K562 (cell line): ENCODE measurements at regions not wholly inside any gene's neighbourhood (a gene's known extent, or its start where the extent isn't known, plus 50 kb on each side); places are given as distances from the start of the nearest gene placed in this dataset.

Experiments
- ATAC-seq: fragments of 200-7000 bp; cut with Tn5 transposase; 3 replicates; pipeline ENCODE4 v1.9.1; 2020; ENCODE audit warnings: moderate library complexity
- BruUV-seq: library from RNA; stranded (reverse); fragments of 400-500 nt; replicated peaks from 2 replicates; lab custom pipeline; 2021; lab: Mats Ljungman, UMichigan
- CTCF ChIA-PET: fragments of 300-600 bp; formaldehyde crosslinking; extraction: SDS; loops from one replicate; lab custom pipeline; 2021; ENCODE audit warnings: low intra/inter-chr PET ratio; lab: Yijun Ruan, JAX
- POLR2A ChIA-PET: fragments of 300-600, 350-650 bp; sonication (Branson Sonifier 250); formaldehyde crosslinking; extraction: SDS; loops from one replicate; lab custom pipeline; 2021; ENCODE audit warnings: antibody characterized with exemption, inconsistent platforms; lab: Yijun Ruan, JAX
- DNase-seq, 4 experiments: peaks; one replicate each; pipeline versions ENCODE4 v3.0.0 to v3.0.0-alpha.2; 2011 to 2018; ENCODE audit warnings: low spot score in 3 of 4, mixed read lengths in 3 of 4; ENCODE audit errors: extremely low read depth in 1 of 4
- FAIRE-seq: peaks from 2 replicates; lab custom pipeline; 2011; peaks lifted over from hg19 to GRCh38; lab: Jason Lieb, UNC
- H2AFZ ChIP-seq: 2 replicates; pipeline ENCODE4 v1.6.0; 2011; ENCODE audit warnings: low read depth, low read length, control low read depth, inconsistent platforms
- H3K27ac ChIP-seq: fragments of 200-600 bp; 3 replicates; pipeline ENCODE4 v1.8.0; 2011; ENCODE audit warnings: low read depth, mild to moderate bottlenecking, control low read depth, inconsistent platforms, low read length, moderate library complexity, mixed read lengths; ENCODE audit errors: extremely low read depth
- H3K27me3 ChIP-seq, 2 experiments: fragments of 300-600 bp in 1 of 2; 2 replicates in 1 of 2; 3 replicates in 1 of 2; pipeline versions ENCODE4 v1.6.0 to v1.8.0; 2011; ENCODE audit warnings: inconsistent platforms in 2 of 2, low read length in 2 of 2, mild to moderate bottlenecking in 1 of 2, mixed read lengths in 1 of 2, moderate library complexity in 1 of 2; ENCODE audit not compliant: control insufficient read depth in 2 of 2, insufficient read depth in 2 of 2
- H3K36me3 ChIP-seq: fragments of 300-600 bp; 3 replicates; pipeline ENCODE4 v1.8.0; 2011; ENCODE audit warnings: mild to moderate bottlenecking, low read length, inconsistent platforms; ENCODE audit not compliant: control insufficient read depth, insufficient read depth
- H3K4me1 ChIP-seq, 2 experiments: fragments of 200-600 bp in 1 of 2; replicated peaks in 1 of 2; 2 replicates in 1 of 2; 3 replicates in 1 of 2; pipeline versions ENCODE4 v1.5.1 to v1.8.0; 2011; ENCODE audit warnings: inconsistent platforms in 2 of 2, low read length in 2 of 2, mild to moderate bottlenecking in 1 of 2, mixed read lengths in 1 of 2, moderate library complexity in 1 of 2; ENCODE audit not compliant: control insufficient read depth in 2 of 2, insufficient read depth in 2 of 2
- H3K4me2 ChIP-seq: 2 replicates; pipeline ENCODE4 v1.6.1; 2011; ENCODE audit warnings: low read length, control low read depth, inconsistent platforms, mixed read lengths; ENCODE audit not compliant: insufficient read depth
- H3K4me3 ChIP-seq: fragments of 200-600 bp; sonication (generic), shearing (Covaris generic); 2 replicates; pipeline ENCODE4 v1.5.1; 2016; ENCODE audit warnings: control low read depth, inconsistent platforms
- H3K79me2 ChIP-seq: fragments of 200-600 bp; 3 replicates; pipeline ENCODE4 v1.8.0; 2011; ENCODE audit warnings: low read length, inconsistent platforms; ENCODE audit not compliant: control insufficient read depth, insufficient read depth
- H3K9ac ChIP-seq, 2 experiments: 2 replicates each; pipeline versions ENCODE4 v1.6.0 to v1.6.1; 2011; ENCODE audit warnings: low read depth in 2 of 2, low read length in 2 of 2, control low read depth in 1 of 2, inconsistent platforms in 1 of 2, mild to moderate bottlenecking in 1 of 2, mixed read lengths in 1 of 2; ENCODE audit not compliant: insufficient read depth in 1 of 2
- H3K9me1 ChIP-seq: one replicate; pipeline ENCODE4 v1.6.0; 2011; ENCODE audit warnings: inconsistent platforms, mild to moderate bottlenecking, low read length, moderate library complexity; ENCODE audit not compliant: control insufficient read depth, insufficient read depth
- H3K9me3 ChIP-seq: replicated peaks from 2 replicates; pipeline ENCODE4 v1.5.1; 2011; ENCODE audit warnings: low read depth, low read length, inconsistent platforms; ENCODE audit not compliant: control insufficient read depth, insufficient read depth
- H4K20me1 ChIP-seq: replicated peaks from 2 replicates; pipeline ENCODE4 v1.6.1; 2011; ENCODE audit warnings: low read length, inconsistent platforms, mixed read lengths; ENCODE audit not compliant: control insufficient read depth, insufficient read depth
- CBX8 ChIP-seq: fragments of 200-600 bp; sonication (generic); IDR thresholded peaks from 2 replicates; pipeline ENCODE4 v1.6.1; 2012; ENCODE audit warnings: borderline replicate concordance, mixed run types, low read depth, mild to moderate bottlenecking, moderate library complexity, mixed read lengths, low read length, control low read depth, inconsistent platforms; ENCODE audit not compliant: poor library complexity, severe bottlenecking; ENCODE audit errors: extremely low read depth
- E2F5 ChIP-seq: sonication (generic); formaldehyde crosslinking; IDR thresholded peaks from 2 replicates; pipeline ENCODE4 v1.8.0; 2022; ENCODE audit warnings: mild to moderate bottlenecking, missing genetic modification reagents
- FOSL1 ChIP-seq: fragments of 200-800 bp; sonication (Bioruptor generic); conservative IDR thresholded peaks from 2 replicates; pipeline ENCODE4 v1.6.1; 2016; ENCODE audit warnings: missing genetic modification characterization, missing compliant biosample characterization
- GABPB1 ChIP-seq: sonication (generic); formaldehyde crosslinking; IDR thresholded peaks from 2 replicates; pipeline ENCODE4 v1.8.0; 2022; ENCODE audit warnings: mild to moderate bottlenecking, missing genetic modification reagents
- PHB2 ChIP-seq: fragments of 450-650 bp; IDR thresholded peaks from 2 replicates; pipeline ENCODE4 v1.6.1; 2017; ENCODE audit warnings: low read depth
- SP1 ChIP-seq: sonication (generic); formaldehyde crosslinking; IDR thresholded peaks from 2 replicates; pipeline ENCODE4 v1.8.1; 2022; ENCODE audit warnings: mild to moderate bottlenecking, missing genetic modification reagents
- XRCC5 ChIP-seq: fragments of 200-400 bp; formaldehyde crosslinking; IDR thresholded peaks from 2 replicates; pipeline ENCODE4 v1.6.1; 2017; ENCODE audit warnings: low read depth, mild to moderate bottlenecking, low read length
- ZNF24 ChIP-seq: fragments of 450-650 bp; IDR thresholded peaks from 2 replicates; pipeline ENCODE4 v1.6.1; 2016
- ZNF253 ChIP-seq: fragments of 250-450 bp; sonication (Bioruptor Pico); conservative IDR thresholded peaks from 2 replicates; pipeline ENCODE4 v1.6.1; 2021; ENCODE audit warnings: mild to moderate bottlenecking
- ZNF277 ChIP-seq: fragments of 250-450 bp; sonication (Bioruptor Pico); IDR thresholded peaks from 2 replicates; pipeline ENCODE4 v1.8.0; 2022; ENCODE audit warnings: inconsistent platforms, mild to moderate bottlenecking, moderate library complexity, borderline replicate concordance
- ZNF609 ChIP-seq: sonication (generic); formaldehyde crosslinking; IDR thresholded peaks from 2 replicates; pipeline ENCODE4 v1.8.1; 2023; ENCODE audit warnings: missing genetic modification reagents, mild to moderate bottlenecking, borderline replicate concordance
- ZNF655 ChIP-seq: fragments of 250-450 bp; sonication (Bioruptor Pico); IDR thresholded peaks from 2 replicates; pipeline ENCODE4 v1.5.0; 2021
- ZNF740 ChIP-seq, 3 experiments: fragments of 200-800 bp in 1 of 3; sonication (Bioruptor generic) in 1 of 3; sonication (generic) in 1 of 3; formaldehyde crosslinking in 1 of 3; IDR thresholded peaks; 2 replicates each; pipeline versions ENCODE4 v1.6.1 to v1.8.0; 2016 to 2022; ENCODE audit warnings: mild to moderate bottlenecking in 2 of 3, missing compliant biosample characterization in 2 of 3, missing genetic modification characterization in 2 of 3, missing genetic modification reagents in 1 of 3
- WGBS: fragments of 100-300 bp; shearing (Covaris generic); methylation state at CpG from one replicate; pipeline ENCODE4 v1.1.6; 2016; ENCODE audit warnings: low coverage, mixed read lengths; ENCODE audit not compliant: insufficient coverage; ENCODE audit errors: missing lambda C conversion rate; 5-methylcytosine and 5-hydroxymethylcytosine counted together
- in situ Hi-C: fragments of 300-500 bp; cut with MboI; formaldehyde crosslinking; loops from 4 replicates; pipeline ENCODE4 v1.15.0; 2018; ENCODE audit warnings: inconsistent platforms, mixed read lengths
- intact Hi-C: fragments of 100-400 bp; cut with micrococcal nuclease; formaldehyde crosslinking; loops from 2 replicates; pipeline ENCODE4 v1.14.2; 2022

- no peaks in the 10 kb centered on the region for H3K36me3 ChIP-seq
- BruUV-seq, result no TSS peak
- H3K27ac ChIP-seq, result no peak overlapping the region
- FAIRE-seq, result no peak
- in situ Hi-C loops, result no loop called here
- H3K4me1 ChIP-seq, result no peaks in the 10 kb centered on the region
- H4K20me1 ChIP-seq, result no peaks in the 10 kb centered on the region
- no peaks in the 10 kb centered on the region for H3K9me1 ChIP-seq
- no peak overlapping the region for H3K4me2 ChIP-seq
- H3K4me3 ChIP-seq, result no peak overlapping the region
- TF ChIP-seq GABPB1 (CRISPR knock-in tag) (no peak), XRCC5 (no peak), FOSL1 (no peak), CBX8 (no peak), E2F5 (no peak), SP1 (no peak), ZNF277 (CRISPR knock-in tag) (no peak), ZNF609 (no peak), ZNF740 (CRISPR knock-in tag; IDR thresholded peaks at IDR 0.05) (no peak), ZNF740 (tag; IDR thresholded peaks at IDR 0.05) (no peak), ZNF24 (no peak), PHB2 (no peak), ZNF253 (CRISPR knock-in tag) (no peak), ZNF655 (CRISPR knock-in tag) (no peak)
- POLR2A ChIA-PET, result no interaction called here
- H3K79me2 ChIP-seq, result no peaks in the 10 kb centered on the region
- no peaks in the 10 kb centered on the region for H3K9me3 ChIP-seq
- CTCF ChIA-PET, result no interaction called here
- intact Hi-C loops, result no loop called here
- no peak for ATAC-seq
- no peaks in the 10 kb centered on the region for H3K27me3 ChIP-seq
- H2AFZ ChIP-seq, result no peak overlapping the region
- 0% methylated on average over 4 of the region's 4 CpGs for WGBS
- H3K9ac ChIP-seq, result no peak overlapping the region
- DNase-seq, result no peak
Measured at GRCh38 chr14:97840159-97840558, 1043.0 kb downstream of the VRK1 start.
